ENCODE measurements at regions not wholly inside any gene's neighbourhood (a gene's known extent, or its start where the extent isn't known, plus 50 kb on each side); places are given as distances from the start of the nearest gene placed in this dataset.

DNA sequence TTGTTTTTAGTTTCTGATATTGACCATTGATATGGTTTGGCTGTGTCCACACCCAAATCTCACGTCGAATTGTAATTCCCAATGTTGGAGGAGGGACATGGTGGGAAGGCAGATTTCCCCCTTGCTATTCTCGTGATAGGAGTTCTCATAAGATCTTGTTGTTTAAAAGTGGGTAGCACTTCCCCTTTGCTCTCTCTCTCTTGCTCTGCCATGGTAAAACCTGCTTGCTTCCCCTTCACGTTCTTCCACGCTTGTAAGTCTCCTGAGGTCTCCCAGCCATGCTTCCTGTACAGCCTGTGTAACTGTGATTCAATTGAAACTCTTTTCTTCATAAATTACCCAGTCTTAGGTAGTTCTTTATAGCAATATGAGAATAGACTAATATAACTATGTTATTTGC is 203.6 kb upstream of the CHORDC1 start:
- TF ChIP-seq, protein P1, sequence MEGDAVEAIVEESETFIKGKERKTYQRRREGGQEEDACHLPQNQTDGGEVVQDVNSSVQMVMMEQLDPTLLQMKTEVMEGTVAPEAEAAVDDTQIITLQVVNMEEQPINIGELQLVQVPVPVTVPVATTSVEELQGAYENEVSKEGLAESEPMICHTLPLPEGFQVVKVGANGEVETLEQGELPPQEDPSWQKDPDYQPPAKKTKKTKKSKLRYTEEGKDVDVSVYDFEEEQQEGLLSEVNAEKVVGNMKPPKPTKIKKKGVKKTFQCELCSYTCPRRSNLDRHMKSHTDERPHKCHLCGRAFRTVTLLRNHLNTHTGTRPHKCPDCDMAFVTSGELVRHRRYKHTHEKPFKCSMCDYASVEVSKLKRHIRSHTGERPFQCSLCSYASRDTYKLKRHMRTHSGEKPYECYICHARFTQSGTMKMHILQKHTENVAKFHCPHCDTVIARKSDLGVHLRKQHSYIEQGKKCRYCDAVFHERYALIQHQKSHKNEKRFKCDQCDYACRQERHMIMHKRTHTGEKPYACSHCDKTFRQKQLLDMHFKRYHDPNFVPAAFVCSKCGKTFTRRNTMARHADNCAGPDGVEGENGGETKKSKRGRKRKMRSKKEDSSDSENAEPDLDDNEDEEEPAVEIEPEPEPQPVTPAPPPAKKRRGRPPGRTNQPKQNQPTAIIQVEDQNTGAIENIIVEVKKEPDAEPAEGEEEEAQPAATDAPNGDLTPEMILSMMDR (conservative IDR thresholded peaks at IDR 0.05; ENCODE audit: low read depth, low read length), result no peak
- TF ChIP-seq EZH2 (IDR thresholded peaks at IDR 0.05; ENCODE audit: borderline replicate concordance, low read depth, low read length, poor library complexity, severe bottlenecking), result no peak
